Endometrium (tissue), 2 donors: ENCODE measurements at regions not wholly inside any gene's neighbourhood (a gene's known extent, or its start where the extent isn't known, plus 50 kb on each side); places are given as distances from the start of the nearest gene placed in this dataset.
"Not testable (repeated sequence)": the region's sequence is repeated elsewhere in the genome, so short reads cannot be mapped to it uniquely, and the experiment has no call there.

ENCODE experiments used
- FAIRE-seq: peaks from 2 replicates; lab custom pipeline; 2012; peaks lifted over from hg19 to GRCh38; lab: Jason Lieb, UNC
- donor health status: control.
- donor health status: control.

- FAIRE-seq = no peak
Observed at GRCh38 chr16:85202631-85203461, 90.6 kb upstream of the CIBAR2 start.

- FAIRE-seq = no peak
Observed at GRCh38 chr16:85203462-85203813, 91.2 kb upstream of the CIBAR2 start.

GRCh38 chr16:85204242-85205010 is 92.2 kb upstream of the CIBAR2 start:
- FAIRE-seq = no peak

GRCh38 chr16:85205257-85205656 is 93.0 kb upstream of the CIBAR2 start:
- not testable (repeated sequence) for FAIRE-seq

- no peak for FAIRE-seq
Observed at GRCh38 chr16:85205747-85206471, 93.6 kb upstream of the CIBAR2 start.

GRCh38 chr16:85206472-85207356 is 94.4 kb upstream of the CIBAR2 start:
- FAIRE-seq = no peak

- no peak for FAIRE-seq
Observed at GRCh38 chr16:85207357-85207921, 95.2 kb upstream of the CIBAR2 start.

- FAIRE-seq = no peak
Observed at GRCh38 chr16:85208181-85208580, 95.9 kb upstream of the CIBAR2 start.

GRCh38 chr16:85208643-85209520 is 96.6 kb upstream of the CIBAR2 start:
- no peak for FAIRE-seq

GRCh38 chr16:85209526-85210121 is 97.4 kb upstream of the CIBAR2 start:
- no peak for FAIRE-seq

- FAIRE-seq = no peak
Observed at GRCh38 chr16:85210423-85211169, 98.3 kb upstream of the CIBAR2 start.

GRCh38 chr16:85211271-85211801 is 99.1 kb upstream of the CIBAR2 start:
- FAIRE-seq = no peak

GRCh38 chr16:85213926-85214675 is 101.8 kb upstream of the CIBAR2 start:
- FAIRE-seq = no peak

- no peak for FAIRE-seq
Observed at GRCh38 chr16:85215478-85216118, 103.3 kb upstream of the CIBAR2 start.

- FAIRE-seq = no peak
Observed at GRCh38 chr16:85216522-85217375, 104.5 kb upstream of the CIBAR2 start.

- FAIRE-seq = peak; percentile 92
Observed at GRCh38 chr16:85220125-85220839, 108.0 kb upstream of the CIBAR2 start.
